Parathyroid adenoma (tissue), 2 donors: ENCODE measurements at regions not wholly inside any gene's neighbourhood (a gene's known extent, or its start where the extent isn't known, plus 50 kb on each side); places are given as distances from the start of the nearest gene placed in this dataset.

Experiments used
- H2AFZ ChIP-seq: fragments of 300-600 bp; sonication (generic); one replicate; pipeline ENCODE4 v1.7.0; 2017; ENCODE audit warnings: antibody characterized with exemption, mild to moderate bottlenecking
- H3K27ac ChIP-seq: fragments of 300-600 bp; sonication (generic); one replicate; pipeline ENCODE4 v1.7.0; 2017
- H3K27me3 ChIP-seq: fragments of 300-600 bp; sonication (generic); one replicate; pipeline ENCODE4 v1.7.0; 2017; ENCODE audit warnings: low read length; ENCODE audit not compliant: control insufficient read depth, insufficient read depth
- H3K36me3 ChIP-seq: fragments of 300-600 bp; sonication (generic); one replicate; pipeline ENCODE4 v1.7.0; 2017; ENCODE audit warnings: low read length; ENCODE audit not compliant: control insufficient read depth, insufficient read depth
- H3K4me1 ChIP-seq: fragments of 300-600 bp; sonication (generic); one replicate; pipeline ENCODE4 v1.7.0; 2017; ENCODE audit warnings: control low read depth
- H3K4me2 ChIP-seq: fragments of 300-600 bp; sonication (generic); one replicate; pipeline ENCODE4 v1.7.0; 2017; ENCODE audit warnings: low read length
- H3K4me3 ChIP-seq: fragments of 300-600 bp; sonication (generic); one replicate; pipeline ENCODE4 v1.7.0; 2017; ENCODE audit warnings: low read depth, low read length
- H3K79me2 ChIP-seq: fragments of 300-600 bp; sonication (generic); one replicate; pipeline ENCODE4 v1.7.0; 2017; ENCODE audit warnings: control low read depth
- H3K9ac ChIP-seq: fragments of 300-600 bp; sonication (generic); one replicate; pipeline ENCODE4 v1.7.0; 2017; ENCODE audit warnings: mild to moderate bottlenecking
- H3K9me3 ChIP-seq: fragments of 300-600 bp; sonication (generic); one replicate; pipeline ENCODE4 v1.7.0; 2017; ENCODE audit warnings: low read length; ENCODE audit not compliant: control insufficient read depth
- CTCF ChIP-seq: fragments of 300-600 bp; sonication (generic); IDR thresholded peaks from one replicate; pipeline ENCODE4 v1.7.0; 2017; ENCODE audit warnings: antibody characterized with exemption, mild to moderate bottlenecking
- donor health status: primary hyperparathyroidism.

- H3K27me3 ChIP-seq, result no peaks in the 10 kb centered on the region
- no peaks in the 10 kb centered on the region for H3K36me3 ChIP-seq
- no peak overlapping the region for H3K4me3 ChIP-seq
- no peak overlapping the region for H3K9ac ChIP-seq
- no peaks in the 10 kb centered on the region for H3K79me2 ChIP-seq
- H3K4me1 ChIP-seq, result no peaks in the 10 kb centered on the region
- no peak for TF ChIP-seq CTCF
- H3K9me3 ChIP-seq, result no peaks in the 10 kb centered on the region
- H2AFZ ChIP-seq, result no peak overlapping the region
- no peak overlapping the region for H3K27ac ChIP-seq
- H3K4me2 ChIP-seq, result no peak overlapping the region
Measured at GRCh38 chr5:174220417-174220816, 174.9 kb downstream of the NSG2 start.

GRCh38 chr5:174221436-174221835 is 175.9 kb downstream of the NSG2 start:
- Histone ChIP-seq H3K4me3 (no peak overlapping the region), H3K4me1 (no peaks in the 10 kb centered on the region), H3K9me3 (no peaks in the 10 kb centered on the region), H3K9ac (no peak overlapping the region), H3K36me3 (no peaks in the 10 kb centered on the region), H3K27ac (no peak overlapping the region), H3K4me2 (no peak overlapping the region), H3K79me2 (no peaks in the 10 kb centered on the region), H2AFZ (no peak overlapping the region), H3K27me3 (no peaks in the 10 kb centered on the region)
- no peak for TF ChIP-seq CTCF

DNA sequence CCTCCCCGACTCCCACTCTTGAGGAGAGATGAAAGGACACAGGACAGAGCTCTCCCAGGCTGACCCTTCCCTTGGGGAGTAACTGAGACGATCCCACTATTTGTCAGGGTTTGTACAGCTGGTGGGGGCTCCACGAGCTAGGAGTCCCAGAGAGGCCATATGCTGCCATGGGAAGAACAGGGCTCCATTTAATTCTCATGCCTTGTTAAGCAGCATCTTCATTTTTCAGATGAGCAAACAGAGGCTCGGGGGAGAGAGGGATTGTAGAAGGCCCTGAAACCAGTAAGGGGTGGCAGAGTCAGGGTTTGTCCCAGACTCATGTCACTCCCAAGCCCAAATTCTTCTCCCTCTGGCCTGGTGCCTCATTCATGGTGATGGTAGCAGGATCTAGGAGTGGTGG is 176.4 kb downstream of the NSG2 start:
- no peak for TF ChIP-seq CTCF
- H3K4me3 ChIP-seq, result no peak overlapping the region
- no peak overlapping the region for H3K27ac ChIP-seq
- H3K9me3 ChIP-seq, result no peaks in the 10 kb centered on the region
- H2AFZ ChIP-seq, result no peak overlapping the region
- no peak overlapping the region for H3K4me2 ChIP-seq
- no peaks in the 10 kb centered on the region for H3K27me3 ChIP-seq
- H3K36me3 ChIP-seq, result no peaks in the 10 kb centered on the region
- H3K79me2 ChIP-seq, result no peaks in the 10 kb centered on the region
- H3K4me1 ChIP-seq, result no peaks in the 10 kb centered on the region
- H3K9ac ChIP-seq, result no peak overlapping the region

DNA sequence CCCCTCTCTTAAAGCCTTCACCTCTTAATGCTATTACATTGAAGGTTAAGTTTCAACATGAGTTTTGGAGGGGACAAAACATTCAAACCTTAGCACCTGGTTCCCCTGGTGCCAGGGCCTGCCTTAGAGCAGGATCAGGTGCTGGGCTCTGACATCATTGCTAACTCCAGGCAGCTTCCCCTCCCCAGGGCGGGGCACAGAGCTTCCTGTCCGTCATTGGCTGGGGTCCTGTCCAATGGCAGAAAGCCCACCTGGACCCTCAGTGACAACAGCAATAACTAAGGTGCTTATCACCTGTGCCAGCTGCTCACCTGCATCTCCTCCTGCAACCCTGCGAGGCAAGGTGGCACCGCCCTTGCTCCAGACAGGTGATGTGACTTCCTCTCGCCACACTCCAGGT is 177.4 kb downstream of the NSG2 start:
- no peak for TF ChIP-seq CTCF
- H3K36me3 ChIP-seq, result no peaks in the 10 kb centered on the region
- H3K4me1 ChIP-seq, result no peaks in the 10 kb centered on the region
- no peak overlapping the region for H2AFZ ChIP-seq
- H3K27me3 ChIP-seq, result no peaks in the 10 kb centered on the region
- no peaks in the 10 kb centered on the region for H3K79me2 ChIP-seq
- H3K9ac ChIP-seq, result no peak overlapping the region
- H3K9me3 ChIP-seq, result no peaks in the 10 kb centered on the region
- no peak overlapping the region for H3K4me2 ChIP-seq
- H3K4me3 ChIP-seq, result no peak overlapping the region
- H3K27ac ChIP-seq, result no peak overlapping the region

DNA sequence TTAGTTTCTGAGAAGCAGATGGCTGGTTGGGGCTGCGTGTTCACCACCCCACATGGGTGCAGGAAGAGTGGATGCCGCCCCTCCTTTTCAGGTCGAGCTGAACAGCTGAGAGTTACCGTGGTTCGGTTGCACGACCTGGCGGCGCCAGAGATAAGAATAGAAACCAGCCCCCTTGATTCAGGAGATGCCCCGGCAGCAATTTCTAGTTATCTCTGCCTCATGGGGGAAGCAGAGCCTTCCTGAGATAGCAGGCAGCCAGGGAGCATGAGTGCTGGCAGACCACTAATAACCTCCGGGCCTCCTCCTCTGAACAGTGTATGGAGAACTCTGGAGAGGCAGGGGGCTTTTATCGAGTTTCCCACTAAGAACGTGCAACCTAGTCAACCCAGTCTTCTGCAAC is 177.8 kb downstream of the NSG2 start:
- Histone ChIP-seq H3K4me2 (no peak overlapping the region), H2AFZ (no peak overlapping the region), H3K27me3 (no peaks in the 10 kb centered on the region), H3K27ac (no peak overlapping the region), H3K36me3 (no peaks in the 10 kb centered on the region), H3K4me3 (no peak overlapping the region), H3K9ac (no peak overlapping the region), H3K9me3 (no peaks in the 10 kb centered on the region), H3K4me1 (no peaks in the 10 kb centered on the region), H3K79me2 (no peaks in the 10 kb centered on the region)
- TF ChIP-seq CTCF, result no peak
